ENCODE measurements at regions not wholly inside any gene's neighbourhood (a gene's known extent, or its start where the extent isn't known, plus 50 kb on each side); places are given as distances from the start of the nearest gene placed in this dataset.

DNA sequence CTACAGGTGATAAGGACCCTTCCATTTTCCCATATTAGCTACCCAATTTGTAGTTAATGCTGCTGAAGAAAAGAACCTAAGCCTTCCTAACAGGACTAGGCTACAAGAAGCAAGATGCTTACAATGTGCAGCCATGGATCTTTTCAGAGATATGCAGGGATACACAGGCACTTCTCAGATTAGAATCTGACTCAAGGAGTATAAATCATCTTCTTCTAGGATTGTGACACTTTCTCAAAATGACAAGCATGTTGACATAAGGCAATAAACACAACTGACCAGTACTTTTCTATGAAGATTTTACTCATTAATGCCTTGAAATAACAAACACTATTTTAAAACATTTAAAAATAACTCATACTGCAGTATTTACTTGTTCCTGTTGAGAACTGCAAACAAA is 127.9 kb upstream of the ACVR2A start:
- TF ChIP-seq ZFP3 (CRISPR knock-in tag; IDR thresholded peaks at IDR 0.05): no peak
- no peak for TF ChIP-seq ZFP30 (CRISPR knock-in tag; IDR thresholded peaks at IDR 0.05)
- TF ChIP-seq ZNF70 (CRISPR knock-in tag; IDR thresholded peaks at IDR 0.05): no peak
- TF ChIP-seq, protein P1, sequence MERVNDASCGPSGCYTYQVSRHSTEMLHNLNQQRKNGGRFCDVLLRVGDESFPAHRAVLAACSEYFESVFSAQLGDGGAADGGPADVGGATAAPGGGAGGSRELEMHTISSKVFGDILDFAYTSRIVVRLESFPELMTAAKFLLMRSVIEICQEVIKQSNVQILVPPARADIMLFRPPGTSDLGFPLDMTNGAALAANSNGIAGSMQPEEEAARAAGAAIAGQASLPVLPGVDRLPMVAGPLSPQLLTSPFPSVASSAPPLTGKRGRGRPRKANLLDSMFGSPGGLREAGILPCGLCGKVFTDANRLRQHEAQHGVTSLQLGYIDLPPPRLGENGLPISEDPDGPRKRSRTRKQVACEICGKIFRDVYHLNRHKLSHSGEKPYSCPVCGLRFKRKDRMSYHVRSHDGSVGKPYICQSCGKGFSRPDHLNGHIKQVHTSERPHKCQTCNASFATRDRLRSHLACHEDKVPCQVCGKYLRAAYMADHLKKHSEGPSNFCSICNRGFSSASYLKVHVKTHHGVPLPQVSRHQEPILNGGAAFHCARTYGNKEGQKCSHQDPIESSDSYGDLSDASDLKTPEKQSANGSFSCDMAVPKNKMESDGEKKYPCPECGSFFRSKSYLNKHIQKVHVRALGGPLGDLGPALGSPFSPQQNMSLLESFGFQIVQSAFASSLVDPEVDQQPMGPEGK (CRISPR knock-in tag; IDR thresholded peaks at IDR 0.05; ENCODE audit: borderline replicate concordance): no peak
- TF ChIP-seq ZC3H10 (CRISPR knock-in tag; IDR thresholded peaks at IDR 0.05): no peak
- TF ChIP-seq PPARA (CRISPR knock-in tag; IDR thresholded peaks at IDR 0.05; ENCODE audit: borderline replicate concordance): no peak
- TF ChIP-seq ARNTL (CRISPR knock-in tag; IDR thresholded peaks at IDR 0.05; ENCODE audit: borderline replicate concordance, low read depth): no peak
- TF ChIP-seq GLIS3 (CRISPR knock-in tag; IDR thresholded peaks at IDR 0.05): no peak
- TF ChIP-seq, protein P2, sequence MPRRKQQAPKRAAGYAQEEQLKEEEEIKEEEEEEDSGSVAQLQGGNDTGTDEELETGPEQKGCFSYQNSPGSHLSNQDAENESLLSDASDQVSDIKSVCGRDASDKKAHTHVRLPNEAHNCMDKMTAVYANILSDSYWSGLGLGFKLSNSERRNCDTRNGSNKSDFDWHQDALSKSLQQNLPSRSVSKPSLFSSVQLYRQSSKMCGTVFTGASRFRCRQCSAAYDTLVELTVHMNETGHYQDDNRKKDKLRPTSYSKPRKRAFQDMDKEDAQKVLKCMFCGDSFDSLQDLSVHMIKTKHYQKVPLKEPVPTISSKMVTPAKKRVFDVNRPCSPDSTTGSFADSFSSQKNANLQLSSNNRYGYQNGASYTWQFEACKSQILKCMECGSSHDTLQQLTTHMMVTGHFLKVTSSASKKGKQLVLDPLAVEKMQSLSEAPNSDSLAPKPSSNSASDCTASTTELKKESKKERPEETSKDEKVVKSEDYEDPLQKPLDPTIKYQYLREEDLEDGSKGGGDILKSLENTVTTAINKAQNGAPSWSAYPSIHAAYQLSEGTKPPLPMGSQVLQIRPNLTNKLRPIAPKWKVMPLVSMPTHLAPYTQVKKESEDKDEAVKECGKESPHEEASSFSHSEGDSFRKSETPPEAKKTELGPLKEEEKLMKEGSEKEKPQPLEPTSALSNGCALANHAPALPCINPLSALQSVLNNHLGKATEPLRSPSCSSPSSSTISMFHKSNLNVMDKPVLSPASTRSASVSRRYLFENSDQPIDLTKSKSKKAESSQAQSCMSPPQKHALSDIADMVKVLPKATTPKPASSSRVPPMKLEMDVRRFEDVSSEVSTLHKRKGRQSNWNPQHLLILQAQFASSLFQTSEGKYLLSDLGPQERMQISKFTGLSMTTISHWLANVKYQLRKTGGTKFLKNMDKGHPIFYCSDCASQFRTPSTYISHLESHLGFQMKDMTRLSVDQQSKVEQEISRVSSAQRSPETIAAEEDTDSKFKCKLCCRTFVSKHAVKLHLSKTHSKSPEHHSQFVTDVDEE (CRISPR knock-in tag; IDR thresholded peaks at IDR 0.05): no peak
